ENCODE measurements at regions not wholly inside any gene's neighbourhood (a gene's known extent, or its start where the extent isn't known, plus 50 kb on each side); places are given as distances from the start of the nearest gene placed in this dataset.

DNA sequence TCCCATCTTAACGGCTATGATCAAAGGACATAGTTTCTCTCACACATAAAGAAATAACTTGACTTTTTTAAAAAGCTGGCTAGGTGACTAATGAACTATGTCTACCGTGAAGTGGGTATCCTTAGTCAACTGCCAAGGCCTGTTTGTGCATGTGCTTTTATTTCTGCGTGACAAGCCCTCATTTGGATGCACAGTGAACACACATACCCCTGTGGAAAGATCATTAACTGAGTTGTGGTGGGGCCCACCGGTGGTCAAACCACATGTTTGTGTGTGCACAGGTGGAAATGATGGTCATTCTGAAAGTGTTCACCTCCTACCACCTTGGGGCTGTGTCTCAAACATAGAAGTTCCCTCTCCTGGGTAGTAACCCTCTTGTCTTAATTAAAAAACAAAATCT lies 256.1 kb upstream of the SALL1 start:
- no peak overlapping the region for H3K4me3 ChIP-seq (ENCODE audit: low read depth, low read length)
- DNase-seq (ENCODE audit: low read depth), result no peak

DNA sequence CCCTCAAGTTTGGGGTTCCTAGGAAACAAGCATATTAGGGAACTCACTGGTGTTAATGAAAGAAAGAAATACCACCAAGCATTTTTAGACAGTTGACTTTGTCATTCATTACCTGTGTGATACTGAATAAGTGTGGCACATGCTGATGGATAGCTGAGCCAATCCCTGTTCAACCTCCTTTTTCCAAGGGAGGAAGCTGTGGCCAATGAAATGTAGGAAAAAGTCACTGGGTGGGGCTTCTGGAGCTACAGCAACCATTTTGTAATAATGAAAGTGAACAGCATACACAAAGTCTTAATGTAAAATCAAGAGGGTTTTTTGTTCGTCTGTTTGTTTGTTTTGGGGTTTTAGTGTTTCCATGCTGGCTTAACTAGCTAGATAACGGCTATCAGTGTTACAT lies 254.3 kb upstream of the SALL1 start:
- no peak for DNase-seq (ENCODE audit: low read depth)

DNA sequence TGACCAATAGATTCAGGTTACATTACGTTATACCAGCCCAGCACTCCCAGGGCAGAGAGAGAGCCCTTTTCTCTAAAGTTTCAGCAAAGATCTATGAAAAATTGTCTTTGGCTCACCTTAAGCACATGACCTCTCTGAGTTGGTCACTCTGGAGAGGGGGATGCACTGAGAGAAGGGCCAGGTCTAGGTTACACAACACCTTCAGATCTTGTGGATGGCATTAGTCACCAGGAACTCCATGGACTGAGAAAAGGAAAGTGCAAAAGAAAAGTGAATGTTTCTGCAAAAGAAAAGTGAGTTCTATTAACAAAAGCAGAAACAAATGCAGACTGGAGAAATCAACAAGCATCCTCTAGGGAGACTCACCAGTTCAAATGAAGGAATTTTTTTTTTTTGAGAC lies 253.3 kb upstream of the SALL1 start:
- peak; percentile 45 for DNase-seq (ENCODE audit: low read depth)
- H3K4me3 ChIP-seq (ENCODE audit: low read depth, low read length), result no peak overlapping the region

More for the DNA sequence above, 254.3 kb upstream of the SALL1 start:
- H3K4me3 ChIP-seq (ENCODE audit: low read depth, low read length), result no peak overlapping the region

DNA sequence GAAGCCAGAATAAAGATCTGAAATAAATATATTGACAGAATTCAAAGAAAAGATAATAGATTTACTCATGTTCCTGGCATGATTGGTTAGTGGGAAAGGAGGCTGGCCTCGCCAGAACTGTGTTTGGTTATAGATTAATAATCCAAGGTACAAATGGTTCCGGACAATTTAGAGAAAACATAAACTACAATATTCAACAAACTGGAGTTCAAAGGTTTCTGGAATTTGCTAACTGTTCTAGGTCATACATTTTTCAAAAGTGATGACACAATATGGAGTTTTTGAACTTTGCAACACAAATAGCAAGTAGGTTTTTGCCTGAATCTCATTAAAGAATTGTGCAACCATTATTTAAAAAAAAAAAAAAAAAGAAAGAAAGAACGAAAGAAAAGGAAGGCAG lies 251.7 kb upstream of the SALL1 start:
- no peak overlapping the region for H3K4me3 ChIP-seq (ENCODE audit: low read depth, low read length)
- peak; percentile 42 for DNase-seq (ENCODE audit: low read depth)

DNA sequence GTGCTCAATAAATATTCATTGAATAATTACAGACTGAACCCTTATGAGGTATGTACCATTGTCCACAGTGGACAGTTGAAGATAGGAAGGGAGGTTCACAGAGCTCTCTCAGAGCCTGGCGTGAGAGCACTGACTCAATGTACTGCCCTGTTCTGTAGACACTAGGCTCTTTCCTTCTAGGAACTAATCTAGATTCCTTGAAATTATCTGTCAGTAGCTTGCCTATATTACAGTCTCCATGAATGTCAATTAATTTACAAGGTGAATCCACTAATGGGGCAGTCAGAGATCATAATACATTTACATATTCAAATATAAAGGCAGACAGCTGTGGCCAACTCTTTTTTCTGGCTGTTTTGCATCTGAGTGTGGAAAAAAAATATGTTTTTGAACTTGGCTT lies 251.2 kb upstream of the SALL1 start:
- no peak for DNase-seq (ENCODE audit: low read depth)
- no peak overlapping the region for H3K4me3 ChIP-seq (ENCODE audit: low read depth, low read length)

DNA sequence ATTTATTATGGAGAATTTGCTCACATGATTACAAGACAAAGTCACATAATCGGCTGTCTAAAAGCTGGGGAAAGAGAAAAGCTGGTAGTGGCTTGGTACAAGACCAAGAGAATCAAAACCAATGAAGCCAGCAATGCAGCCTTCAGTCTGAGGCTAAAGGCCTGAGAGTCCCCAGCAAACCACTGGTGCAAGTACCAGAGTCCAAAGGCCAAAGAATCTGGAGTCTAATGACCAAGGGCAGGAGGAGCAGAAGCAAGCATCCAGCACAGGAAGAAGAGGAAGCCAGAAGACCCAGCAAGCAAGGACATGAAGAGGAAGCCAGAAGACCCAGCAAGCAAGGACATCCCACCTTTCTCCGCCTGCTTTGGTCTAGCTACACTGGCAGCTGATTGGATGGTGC lies 250.6 kb upstream of the SALL1 start:
- H3K4me3 ChIP-seq (ENCODE audit: low read depth, low read length), result no peak overlapping the region
- no peak for DNase-seq (ENCODE audit: low read depth)

DNA sequence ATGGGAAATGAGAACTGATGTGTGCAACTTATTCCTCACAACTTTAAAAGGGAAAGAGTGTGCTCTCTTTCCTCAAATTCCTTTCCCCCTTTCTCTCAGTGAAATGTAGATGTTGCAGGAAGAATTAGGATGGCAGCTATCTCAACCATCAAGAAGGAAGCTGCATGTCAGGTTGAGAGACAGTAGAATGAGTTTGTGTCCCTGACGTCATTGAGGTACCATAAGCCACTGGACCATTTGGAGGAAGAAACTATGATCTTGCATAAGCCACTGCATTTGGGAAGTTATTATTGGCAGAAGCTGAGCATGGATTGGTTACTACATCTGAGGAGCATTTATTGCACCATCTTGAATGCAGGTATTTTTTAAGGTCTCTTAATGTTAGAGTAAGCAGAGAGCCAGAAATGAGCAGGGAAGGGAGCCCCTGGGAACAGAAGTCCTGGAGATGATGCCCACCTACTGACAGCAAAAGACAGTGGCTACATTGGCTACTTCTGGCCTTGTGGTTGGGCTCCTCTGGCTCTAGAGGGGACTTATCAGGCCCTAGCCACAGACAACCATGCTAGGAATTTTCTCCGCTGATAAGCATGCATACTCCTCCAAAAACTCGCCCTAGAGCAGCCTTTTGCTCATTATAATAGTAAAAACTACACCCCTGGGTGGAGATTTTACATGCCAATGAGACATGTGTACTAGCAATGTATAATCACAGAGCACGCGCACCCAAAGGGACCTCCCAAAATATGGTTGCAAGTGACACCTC lies 249.0 kb upstream of the SALL1 start:
- no peak for DNase-seq (ENCODE audit: low read depth)
- no peak overlapping the region for H3K4me3 ChIP-seq (ENCODE audit: low read depth, low read length)

DNA sequence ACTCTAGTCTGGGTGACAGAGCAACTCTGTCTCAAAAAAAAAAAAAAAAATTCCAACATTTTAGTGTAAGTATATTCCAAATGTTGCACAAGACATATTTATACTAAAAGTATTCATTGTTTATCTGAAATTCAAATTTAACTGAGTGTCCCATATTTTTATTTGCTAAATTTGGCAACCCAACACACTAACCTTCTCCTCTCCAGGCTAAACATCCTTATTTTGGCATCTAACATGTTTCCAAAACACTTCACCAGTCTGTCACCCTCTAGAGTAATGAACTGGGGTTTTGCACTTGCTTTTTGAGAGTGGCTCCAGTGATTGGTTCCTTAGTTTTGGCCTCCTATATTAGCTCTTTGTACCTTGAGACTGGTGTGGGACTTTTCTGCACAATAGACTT lies 243.4 kb upstream of the SALL1 start:
- H3K4me3 ChIP-seq (ENCODE audit: low read depth, low read length), result no peak overlapping the region
- DNase-seq (ENCODE audit: low read depth), result no peak

DNA sequence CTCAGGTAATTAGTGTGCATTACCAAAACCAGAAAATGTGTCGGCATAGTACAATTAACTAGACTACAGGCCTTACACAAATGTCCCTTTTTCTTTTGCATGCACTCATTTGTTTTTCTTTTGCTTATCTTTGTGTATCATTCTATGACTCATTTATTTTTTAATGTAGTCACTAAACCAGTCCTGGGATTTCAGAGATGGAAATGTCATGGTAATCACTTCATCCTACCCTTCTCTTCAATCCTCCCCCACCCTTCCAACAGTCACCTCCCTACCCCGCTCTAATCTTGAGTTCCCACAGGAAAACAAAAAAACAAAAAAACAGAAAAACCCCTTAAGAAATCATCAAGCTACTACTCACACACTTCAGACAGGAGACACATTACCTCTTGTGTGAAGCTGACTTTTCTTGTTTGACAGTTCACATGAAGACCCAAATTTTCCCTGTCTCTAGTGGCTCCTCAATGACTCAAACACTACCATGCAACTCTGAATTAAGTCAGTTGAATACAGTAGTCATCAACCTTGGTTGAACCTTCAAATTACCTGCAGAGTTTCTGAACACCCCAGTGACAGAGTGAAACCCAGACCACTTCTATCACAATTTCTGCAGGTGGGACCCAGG lies 242.4 kb upstream of the SALL1 start:
- no peak overlapping the region for H3K4me3 ChIP-seq (ENCODE audit: low read depth, low read length)
- peak; percentile 8 for DNase-seq (ENCODE audit: low read depth)

DNA sequence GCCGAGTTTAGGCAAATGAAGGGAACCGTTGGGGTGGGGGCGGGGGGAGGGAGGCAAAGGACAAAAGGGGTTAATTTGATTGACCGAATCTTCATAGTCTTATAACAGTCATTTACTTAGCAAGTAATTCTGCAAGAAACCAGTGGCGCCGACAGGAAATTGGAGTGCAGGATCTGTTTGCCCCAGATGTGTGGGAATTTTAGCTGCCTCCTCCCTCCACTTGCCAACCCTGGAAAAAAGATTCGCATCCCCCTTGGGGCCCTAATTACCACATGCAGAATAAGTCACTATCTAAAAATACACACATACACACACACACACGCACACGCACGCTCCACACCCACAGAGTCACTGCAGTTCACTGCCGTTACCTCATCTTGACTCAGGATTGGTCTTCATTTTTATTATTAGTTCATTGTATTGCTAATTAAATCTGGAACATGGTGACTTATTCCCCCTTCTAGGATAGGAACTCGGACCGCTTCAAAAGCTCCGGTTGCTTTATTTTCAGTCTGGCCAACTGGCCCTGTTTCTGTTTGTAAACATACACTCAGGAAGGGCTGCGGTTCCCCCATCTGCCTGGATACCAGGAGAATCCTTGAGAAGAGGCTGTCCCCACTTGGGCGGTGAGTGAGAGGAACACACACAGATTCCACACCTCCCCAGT lies 241.6 kb upstream of the SALL1 start:
- no peak overlapping the region for H3K4me3 ChIP-seq (ENCODE audit: low read depth, low read length)
- peak; percentile 95 for DNase-seq (ENCODE audit: low read depth)

DNA sequence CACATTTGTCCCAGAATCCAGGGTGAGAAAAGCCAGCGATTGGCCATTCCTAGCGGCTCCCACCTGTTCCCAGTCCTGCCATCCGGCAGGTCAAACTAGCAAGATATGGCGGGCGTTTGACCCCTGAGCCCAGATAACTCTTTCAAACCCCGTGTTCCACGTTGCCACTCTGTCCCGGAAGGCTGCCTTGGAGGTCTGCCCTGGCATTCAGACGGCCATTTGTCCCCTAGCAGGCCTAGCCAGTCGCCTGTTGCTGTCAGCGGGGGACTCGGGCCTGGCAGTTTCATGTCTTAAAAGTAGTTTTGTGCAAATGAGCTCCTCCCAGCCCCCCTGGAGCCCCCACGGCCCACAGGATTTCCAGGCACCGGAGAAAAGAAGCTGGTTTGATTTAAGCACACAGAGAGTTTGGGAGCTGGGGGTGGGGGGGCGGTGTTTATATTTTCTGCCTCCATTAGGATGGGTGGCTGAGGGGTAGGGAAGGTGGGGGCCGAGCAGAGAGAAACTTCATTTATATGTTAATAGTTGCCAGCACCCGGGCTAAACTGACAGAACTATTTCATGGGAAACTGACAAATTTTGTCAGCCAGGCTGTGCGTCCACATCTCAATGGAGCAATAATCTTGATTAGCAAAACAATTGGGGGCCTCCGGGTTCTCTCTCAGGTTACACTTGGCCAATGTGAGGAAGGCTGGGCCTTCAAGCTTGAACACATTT lies 240.9 kb upstream of the SALL1 start:
- DNase-seq (ENCODE audit: low read depth), result no peak
- H3K4me3 ChIP-seq (ENCODE audit: low read depth, low read length), result no peak overlapping the region

DNA sequence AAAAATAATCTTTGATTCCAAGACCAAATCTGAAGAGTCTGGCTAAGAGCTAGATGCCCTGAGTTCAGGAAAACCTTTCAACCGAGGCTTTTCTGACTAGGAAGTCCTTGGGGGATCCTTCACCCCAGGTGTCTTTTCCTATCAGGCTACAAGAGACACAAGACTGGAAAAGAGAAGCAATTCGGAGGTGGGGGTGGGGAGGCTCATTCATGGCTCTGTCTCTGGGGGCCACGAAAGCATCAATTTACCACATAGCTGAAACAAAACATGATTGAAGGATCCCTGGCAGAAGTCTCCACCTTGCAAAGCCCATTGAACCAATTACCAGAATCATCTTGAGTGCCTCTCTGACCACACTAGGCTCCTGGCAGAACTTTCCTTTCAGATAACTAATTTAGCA lies 239.8 kb upstream of the SALL1 start:
- DNase-seq (ENCODE audit: low read depth), result no peak
- H3K4me3 ChIP-seq (ENCODE audit: low read depth, low read length), result no peak overlapping the region

DNA sequence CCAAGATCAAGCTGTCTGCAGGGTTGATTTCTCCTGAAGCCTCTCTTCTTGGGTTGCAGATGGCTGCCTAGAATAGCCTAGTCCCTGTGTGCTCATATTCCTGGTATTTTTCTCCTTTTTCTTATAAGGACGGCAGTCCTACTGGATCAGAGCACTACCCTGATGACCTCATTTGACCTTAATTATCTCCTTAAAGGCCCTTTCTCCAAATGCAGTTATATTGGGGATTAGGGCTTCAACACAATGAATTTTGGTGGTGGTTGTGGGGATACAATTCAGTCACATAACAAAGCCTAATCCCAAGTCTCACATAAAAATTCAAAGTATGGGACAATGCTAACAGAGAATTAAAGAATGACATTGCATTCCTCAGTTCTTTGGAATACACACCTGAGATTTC lies 238.8 kb upstream of the SALL1 start:
- DNase-seq (ENCODE audit: low read depth), result no peak
- no peak overlapping the region for H3K4me3 ChIP-seq (ENCODE audit: low read depth, low read length)

DNA sequence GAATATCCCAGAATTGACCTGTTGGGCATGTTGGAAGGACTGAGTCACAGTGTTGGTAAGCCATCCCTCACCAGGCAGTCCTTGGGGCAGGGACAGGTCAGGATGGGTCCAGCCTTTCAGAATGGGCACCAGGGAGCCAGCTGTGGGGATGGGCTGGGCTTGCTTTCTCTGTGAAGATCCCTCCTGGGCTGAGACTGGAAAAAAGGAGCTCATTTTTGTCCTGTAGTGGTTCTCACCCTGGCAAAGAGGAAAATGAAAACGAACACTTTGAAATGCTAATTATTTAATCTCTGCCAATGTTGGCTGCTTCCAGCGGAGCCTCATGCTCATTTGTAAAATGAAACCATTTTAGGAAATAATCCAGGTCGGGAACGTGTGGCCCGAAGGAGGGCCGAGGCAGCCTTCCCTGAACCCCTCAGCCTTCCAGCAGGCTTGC lies 237.5 kb upstream of the SALL1 start:
- no peak overlapping the region for H3K4me3 ChIP-seq (ENCODE audit: low read depth, low read length)
- DNase-seq (ENCODE audit: low read depth), result no peak

DNA sequence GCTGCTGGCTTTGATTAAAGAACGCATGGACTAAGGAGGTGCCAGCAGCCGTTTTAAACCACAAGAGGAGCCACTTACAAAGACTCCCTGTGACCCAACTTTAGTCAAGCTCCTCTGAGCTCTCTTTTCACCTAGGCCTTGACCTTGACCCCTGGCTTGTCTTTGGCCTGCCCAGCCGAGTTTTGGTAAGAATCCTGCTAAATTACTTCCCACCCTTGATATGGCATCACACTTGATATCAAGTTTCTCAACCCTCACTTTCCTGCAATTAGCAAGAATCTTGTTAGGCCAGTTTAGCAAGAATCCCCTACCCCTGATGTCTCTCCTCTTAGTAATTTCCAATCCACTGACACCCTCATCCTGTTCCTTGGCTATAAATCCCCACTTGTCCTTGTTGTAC lies 232.8 kb upstream of the SALL1 start:
- DNase-seq (ENCODE audit: low read depth), result no peak
- H3K4me3 ChIP-seq (ENCODE audit: low read depth, low read length), result no peak overlapping the region

DNA sequence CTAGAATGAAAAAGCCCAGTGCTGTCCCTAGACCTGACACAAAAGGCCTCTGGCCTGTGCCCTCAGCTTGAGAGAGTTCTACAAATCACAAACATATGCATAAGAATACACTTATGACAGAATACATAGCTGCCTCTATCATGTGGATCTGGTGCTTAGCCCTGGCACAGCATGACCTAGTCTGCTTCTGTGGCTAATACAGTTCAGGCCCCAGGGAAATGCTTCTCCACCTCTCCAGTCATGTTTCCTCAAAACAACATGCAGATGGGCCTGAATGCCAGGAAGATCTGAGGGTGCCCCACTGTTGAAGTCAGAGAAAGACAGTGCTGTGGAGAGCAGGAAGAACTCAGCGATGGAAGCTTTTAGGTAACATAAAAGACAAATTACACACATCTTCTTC lies 231.9 kb upstream of the SALL1 start:
- DNase-seq (ENCODE audit: low read depth), result no peak
- H3K4me3 ChIP-seq (ENCODE audit: low read depth, low read length), result no peak overlapping the region

DNA sequence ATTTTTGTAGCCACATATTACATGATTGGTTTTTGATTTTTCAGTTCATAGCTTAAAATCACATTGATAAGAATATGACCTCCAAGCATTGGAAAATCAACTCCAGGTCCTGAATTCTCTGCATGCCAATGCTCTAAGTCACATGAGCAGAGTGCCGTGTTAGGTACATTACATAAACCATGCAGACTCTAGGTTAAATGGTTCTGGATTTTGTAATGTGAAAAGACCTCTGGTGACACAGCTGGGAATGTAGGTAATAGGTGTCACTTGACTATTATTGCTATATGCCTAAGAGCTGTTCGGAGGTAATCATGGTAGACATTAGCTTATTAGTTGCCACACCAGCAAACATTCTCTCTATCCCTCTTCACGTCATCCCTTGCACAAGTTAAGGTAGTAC lies 231.1 kb upstream of the SALL1 start:
- no peak overlapping the region for H3K4me3 ChIP-seq (ENCODE audit: low read depth, low read length)
- DNase-seq (ENCODE audit: low read depth), result no peak

DNA sequence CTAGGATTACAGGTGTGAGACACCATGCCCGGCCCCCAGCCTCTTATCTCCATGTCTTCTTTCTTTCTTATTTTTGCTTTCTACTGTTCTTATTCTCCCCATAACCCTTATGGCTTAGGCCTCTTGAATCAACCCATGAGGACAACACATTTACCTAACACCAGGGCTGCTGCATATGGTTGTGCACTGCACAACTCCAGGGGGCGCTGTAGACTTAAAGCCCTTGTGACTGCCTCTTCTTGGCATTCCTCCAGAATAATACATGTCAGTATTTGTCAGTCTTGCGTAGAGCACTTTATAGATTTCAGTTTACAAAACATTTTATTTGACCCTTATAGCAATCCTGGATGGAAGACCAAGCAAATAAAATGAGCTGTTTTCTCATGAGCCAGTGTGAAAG lies 225.0 kb upstream of the SALL1 start:
- no peak for DNase-seq (ENCODE audit: low read depth)
- H3K4me3 ChIP-seq (ENCODE audit: low read depth, low read length), result no peak overlapping the region

DNA sequence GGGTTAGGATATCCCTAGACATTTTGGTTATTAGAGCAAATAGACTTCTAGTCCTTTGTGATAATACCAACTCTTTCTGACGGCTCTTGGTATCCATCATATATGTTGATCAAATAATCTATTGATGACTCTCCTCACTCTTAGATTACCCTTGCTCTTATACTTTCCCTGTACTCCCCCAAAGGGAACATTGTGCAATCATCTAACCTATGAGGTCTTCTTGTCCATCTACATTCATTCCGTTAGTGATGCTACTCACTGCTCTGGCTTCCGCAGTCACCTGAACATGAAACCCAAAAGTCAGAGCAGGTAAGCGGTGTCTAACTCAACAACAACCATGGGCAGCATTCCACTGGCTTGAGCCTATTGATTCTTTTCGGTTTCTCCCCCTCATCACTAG lies 223.7 kb upstream of the SALL1 start:
- DNase-seq (ENCODE audit: low read depth), result no peak
- no peak overlapping the region for H3K4me3 ChIP-seq (ENCODE audit: low read depth, low read length)

DNA sequence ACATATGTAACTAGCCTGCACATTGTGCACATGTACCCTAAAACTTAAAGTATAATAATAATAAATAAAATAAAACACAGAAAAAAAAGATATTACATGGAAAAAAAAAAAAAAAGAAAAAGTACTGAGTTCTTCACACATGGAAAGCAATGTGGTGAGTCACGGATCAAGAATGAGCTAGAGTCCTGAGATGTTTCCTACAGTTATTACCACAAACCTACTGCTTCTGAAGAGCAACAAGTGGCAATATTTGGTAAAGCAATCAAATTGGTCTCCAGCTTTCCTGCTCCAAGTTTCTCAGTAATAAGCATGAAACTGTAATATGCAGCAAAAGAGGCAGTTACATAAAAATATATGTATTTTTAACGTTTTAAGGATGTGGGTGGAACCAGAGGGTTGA lies 223.3 kb upstream of the SALL1 start:
- DNase-seq (ENCODE audit: low read depth), result peak; percentile 73
- no peak overlapping the region for H3K4me3 ChIP-seq (ENCODE audit: low read depth, low read length)

All from skeletal muscle cell (primary cell).